Activated CD4-positive, CD25-positive, alpha-beta regulatory T cell treated with anti-CD3 and anti-CD28 coated beads, Interleukin-2, amount 50 U/mL, for 72 hours (primary cell): ENCODE measurements at regions not wholly inside any gene's neighbourhood (a gene's known extent, or its start where the extent isn't known, plus 50 kb on each side); places are given as distances from the start of the nearest gene placed in this dataset.

ENCODE experiments used
- DNase-seq: peaks from one replicate; pipeline ENCODE4 v3.0.0; 2021

DNA sequence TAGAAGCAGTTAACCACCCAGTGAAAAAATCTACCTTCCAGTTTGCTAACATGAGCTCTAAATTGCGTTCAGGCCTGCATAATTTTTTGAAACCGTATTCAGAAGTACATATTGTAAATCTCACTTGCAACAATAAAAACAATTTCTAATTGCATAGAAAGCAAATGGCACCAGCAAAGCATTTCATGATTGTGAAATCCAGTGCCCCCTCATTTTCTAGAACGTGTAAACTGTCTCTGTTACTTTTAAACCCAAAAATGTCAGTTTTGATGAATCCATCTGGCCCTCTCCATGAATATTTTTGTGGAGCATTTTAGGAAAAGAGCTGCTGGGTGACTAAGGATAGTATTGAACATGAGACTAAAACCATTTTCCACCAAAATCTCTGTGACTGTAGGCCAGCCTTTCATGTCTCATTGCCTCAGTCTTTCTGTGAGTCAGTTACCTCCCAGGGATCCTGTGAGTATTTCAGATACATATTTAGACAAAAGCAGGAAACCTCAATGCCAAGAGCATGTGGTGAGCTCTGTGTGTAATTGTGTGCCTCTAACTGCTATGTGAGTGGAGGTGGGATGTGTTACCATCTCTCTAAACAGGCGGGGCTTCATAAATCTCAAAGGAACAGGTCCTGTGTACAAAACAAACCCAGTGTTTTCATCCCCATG, 477.8 kb upstream of the DCC start:
- DNase-seq = no peak

DNA sequence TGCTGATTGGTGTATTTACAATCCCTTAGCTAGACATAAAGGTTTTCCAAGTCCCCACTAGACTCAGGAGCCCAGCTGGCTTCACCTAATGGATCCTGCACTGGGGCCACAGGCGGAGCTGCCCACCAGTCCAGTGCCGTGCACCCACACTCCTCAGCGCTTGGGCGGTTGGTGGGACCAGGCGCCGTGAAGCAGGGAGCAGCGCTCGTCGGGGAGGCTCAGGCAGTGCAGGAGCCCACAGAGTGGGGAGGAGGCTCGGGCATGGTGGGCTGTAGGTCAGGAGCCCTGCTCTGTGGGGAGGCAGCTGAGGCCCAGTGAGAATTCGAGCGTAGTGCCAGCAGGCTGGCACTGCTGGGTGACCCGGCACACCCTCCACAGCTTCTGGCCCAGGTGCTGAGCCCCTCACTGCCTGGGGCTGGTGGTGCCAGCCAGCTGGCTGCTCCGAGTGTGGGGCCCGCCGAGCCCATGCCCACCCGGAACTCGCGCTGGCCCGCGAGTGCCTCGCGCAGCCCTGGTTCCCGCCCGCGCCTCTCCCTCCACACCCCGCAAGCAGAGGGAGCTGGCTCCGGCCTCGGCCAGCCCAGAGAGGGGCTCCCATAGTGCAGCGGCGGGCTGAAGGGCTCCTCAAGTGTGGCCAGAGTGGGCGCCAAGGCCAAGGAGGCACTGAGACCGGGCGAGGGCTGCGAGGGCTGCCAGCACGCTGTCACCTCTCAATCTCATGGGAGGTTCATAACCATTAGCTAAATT, 475.6 kb upstream of the DCC start:
- no peak for DNase-seq

DNA sequence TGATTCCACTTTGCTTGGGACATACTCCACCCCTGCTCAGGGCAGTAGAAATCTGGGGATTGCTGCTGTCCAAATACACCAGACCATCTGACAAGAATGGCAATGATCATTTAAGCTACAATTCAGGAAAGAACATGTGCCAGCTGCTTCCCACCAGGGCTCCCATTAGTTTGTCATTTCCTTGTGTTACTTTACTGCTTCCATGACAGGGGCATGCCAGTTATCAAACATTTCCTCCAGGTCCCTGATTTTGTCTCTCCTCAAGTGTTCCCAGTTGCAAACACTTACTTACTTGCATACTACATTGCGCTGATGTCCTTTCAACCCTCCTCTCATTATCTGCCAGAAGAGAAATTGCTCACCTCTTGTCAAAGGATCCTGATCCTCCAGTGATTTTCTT, 474.5 kb upstream of the DCC start:
- DNase-seq = no peak

DNA sequence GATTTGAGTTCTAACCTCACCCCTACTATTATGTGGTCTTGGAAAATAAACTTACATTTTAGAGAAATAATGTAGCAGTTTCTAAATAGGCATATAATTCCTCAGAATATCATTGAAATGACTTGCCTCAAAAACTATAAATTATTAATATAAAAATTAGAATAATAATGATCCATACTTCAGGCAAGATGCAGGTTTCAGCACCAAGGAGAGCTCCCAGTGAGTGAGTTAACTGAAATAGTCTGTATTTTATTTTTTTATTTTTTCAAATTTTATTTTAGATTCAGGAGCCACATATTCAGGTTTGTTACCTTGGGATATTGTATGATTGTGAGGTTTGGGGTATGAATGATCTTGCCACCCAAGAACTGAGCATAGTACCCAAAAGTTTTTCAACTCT, 472.2 kb upstream of the DCC start:
- DNase-seq = no peak

DNA sequence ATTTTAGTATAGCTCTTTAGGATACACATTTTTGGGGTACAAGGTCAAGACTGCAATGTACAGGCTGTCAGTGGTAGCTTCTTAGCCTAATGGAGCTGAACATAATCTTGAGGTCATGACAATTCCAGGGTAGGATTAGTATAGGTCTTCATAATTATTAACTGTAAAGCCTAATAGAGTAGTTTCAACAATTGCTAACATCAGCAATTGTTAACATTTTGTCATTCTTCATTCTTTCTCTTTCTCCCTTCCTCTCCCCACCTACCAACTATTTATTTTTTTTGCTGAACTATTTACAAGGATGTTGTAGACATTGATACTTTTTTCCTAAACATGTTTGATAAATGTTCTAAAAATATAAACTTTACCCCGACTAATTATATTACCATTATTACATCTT, 461.3 kb upstream of the DCC start:
- DNase-seq = no peak

DNA sequence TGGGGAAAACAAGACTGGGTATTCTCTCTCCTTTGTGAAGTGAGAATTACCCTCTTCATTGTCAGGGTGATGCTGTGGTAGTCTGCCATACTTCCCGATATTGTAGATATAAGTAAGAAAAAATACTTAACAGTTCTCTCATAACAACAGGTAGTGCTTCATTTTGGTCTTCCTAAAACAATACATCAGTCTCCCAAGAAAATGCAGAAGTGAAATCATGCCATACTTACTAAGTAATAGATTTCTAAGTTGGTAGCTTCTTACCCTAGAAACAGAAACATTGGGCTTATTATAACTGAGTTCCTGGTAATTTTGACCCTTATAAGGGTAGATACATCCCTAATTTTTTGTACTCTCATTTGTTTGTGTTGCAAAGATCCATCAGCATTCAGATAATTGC, 460.7 kb upstream of the DCC start:
- DNase-seq = no peak

DNA sequence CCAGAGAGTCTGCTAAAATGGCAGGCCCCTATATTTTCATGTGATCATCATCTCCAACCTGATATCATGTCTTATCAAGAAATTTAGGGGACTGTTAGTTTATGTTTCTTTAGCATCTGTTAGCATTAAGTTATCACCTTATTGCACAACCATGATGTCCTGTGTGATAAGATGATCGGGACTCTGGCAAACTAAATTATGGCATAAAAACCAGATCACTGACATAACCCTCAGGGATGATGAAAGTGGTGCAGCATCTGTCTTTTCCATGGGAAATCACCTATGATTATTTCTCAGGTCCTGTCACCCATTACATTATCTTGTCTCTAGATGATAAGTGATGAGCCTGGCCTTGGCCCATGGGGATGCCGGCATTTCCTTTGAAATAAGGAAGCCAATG, 458.6 kb upstream of the DCC start:
- DNase-seq = no peak

DNA sequence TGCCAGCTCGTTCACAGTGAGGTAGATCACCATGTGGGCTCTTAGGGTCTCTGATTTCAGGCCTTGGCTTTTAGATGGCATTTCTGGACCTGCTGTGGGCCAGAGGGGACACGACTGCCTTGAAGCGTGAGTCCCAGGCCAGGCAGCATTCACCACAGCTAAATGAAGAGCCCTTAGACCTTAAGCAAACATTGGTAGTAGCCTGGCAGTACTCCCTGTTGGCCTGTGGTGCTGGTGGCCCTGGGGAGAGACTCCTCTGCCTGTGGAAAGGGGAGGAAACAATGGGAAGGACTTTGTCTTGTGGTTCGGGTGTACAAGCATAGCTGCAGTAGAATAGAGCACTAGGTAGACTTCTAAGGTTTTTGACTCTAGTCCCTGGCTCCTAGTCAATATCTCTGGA, 456.0 kb upstream of the DCC start:
- no peak for DNase-seq

DNA sequence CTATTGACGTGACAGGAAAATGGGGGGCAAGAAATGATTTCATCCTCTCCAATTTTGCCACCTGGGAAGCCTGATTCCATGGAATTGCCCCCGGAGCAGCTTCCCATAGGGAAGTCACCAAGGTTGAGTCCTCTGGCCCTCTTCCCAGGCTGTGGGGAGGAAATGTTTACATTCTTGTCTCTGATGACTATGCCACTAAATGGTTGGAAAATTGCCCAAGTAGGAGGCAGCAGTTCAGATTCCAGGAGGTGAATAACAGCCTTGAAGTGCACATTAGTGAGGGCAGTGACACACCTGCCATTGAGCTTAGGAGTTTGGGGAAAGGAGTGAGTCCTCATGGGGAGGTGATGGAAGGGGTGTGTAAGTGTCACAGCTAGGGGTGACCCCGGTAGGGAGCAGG, 449.2 kb upstream of the DCC start:
- DNase-seq = no peak

DNA sequence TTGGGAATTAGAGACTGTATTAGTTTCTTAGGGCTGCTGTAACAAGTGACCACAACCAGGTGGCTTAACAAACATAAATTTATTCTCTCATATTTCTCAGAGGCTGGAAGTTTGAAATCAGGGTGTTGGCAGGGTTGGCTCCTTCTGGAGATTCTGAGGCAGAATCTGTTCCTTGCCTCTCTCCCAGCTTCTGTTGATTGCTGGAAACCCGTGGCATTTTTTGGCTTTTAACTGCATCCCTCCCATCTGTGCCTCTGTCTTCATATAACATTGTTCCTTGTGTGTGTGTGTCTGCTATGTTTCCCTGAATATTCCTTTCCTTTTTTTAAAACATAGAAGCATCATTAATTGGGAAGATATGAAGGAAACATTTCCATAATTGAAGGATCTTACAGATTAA, 448.1 kb upstream of the DCC start:
- no peak for DNase-seq

DNA sequence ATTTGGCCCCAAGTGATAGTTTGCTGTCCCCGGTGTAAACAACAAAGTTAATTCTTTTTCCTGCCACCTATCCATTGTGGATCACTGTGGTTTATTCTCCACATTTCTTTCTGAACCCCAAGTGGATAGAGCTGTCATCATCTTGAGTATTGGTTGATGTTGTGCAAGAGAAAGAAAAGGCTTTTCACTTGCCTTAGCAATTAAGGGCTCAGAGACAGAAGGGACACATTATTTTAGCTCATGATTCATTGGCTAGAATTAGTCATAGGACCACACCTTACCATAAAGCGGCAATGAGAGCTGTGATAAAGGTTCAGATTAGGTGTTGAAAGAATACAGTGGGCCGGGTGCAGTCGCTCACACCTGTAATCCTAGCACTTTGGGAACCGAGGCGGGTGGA, 442.1 kb upstream of the DCC start:
- no peak for DNase-seq

DNA sequence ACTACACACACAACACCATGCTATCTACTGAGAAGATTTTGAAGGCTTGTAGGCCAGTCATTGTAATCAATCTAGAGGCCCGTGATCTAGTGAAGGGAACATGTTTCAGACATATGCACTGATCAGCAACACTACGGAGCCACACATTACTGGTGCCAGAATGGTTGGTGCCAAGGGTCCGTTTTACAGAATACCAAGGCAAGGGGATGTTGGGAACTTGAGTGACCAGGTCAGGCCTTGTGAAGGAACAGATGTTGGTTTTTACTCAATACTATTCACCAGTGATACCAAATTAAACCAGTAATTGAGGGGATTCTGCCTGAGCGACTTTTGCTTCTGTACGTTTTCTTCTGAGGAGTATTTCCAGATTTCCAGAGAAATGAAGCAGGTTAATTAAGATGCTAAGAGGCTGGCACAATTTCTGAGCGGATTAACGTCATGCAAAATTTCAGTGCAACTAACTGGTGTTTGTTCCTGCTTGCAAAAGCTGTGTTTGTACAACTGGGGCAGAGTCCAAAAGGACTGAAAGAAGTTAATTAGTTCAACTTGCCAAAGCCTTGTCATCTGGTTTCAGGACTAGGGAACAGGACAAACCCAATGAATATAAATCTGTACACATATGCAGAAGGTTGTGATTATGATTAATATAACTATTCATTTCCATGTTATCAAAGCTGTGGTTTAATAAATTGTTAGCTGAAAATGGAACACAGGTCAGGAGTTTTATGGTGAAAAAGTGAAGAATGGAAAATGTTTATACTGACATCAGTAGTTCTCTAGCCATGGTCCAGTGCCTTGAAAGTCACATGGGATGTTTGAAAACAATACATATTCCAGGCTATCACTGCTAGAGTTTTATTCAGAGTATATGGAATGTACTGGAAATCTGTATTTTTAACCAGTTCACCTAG, 432.1 kb upstream of the DCC start:
- no peak for DNase-seq

DNA sequence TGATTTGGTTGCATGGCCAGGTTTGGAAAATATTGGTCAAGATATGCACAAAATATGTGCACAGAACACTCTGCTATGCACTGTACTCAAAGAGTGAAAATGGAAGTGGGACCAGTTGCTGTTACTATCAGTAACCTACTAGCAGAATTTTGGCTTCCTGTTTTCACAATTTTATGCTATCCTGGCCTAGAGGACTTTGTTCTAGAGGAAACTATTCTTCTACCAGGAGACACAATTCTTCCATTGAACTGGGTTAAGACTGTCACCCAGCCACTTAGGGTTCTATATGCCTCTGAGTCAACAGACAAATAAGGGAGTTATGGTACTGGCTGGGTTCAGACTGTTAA, 431.4 kb upstream of the DCC start:
- DNase-seq = no peak

DNA sequence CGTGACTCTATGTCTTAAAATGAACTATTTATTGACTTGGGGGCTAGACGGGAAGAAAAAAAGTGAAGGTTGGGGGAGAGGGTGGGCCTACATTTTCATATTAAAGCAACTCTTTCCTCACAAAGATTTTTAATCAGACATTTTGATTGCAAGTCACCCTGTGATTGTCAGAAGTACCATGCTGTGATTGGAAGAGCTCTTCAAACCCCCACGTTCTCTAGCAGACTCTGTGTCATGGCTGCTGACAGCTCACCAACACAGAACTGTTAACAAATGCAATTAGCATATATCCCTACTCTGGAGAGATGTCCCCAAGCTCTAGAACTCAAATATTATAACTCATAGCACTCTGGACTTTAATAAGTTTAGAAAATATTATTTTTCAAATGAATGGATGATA, 428.4 kb upstream of the DCC start:
- no peak for DNase-seq

DNA sequence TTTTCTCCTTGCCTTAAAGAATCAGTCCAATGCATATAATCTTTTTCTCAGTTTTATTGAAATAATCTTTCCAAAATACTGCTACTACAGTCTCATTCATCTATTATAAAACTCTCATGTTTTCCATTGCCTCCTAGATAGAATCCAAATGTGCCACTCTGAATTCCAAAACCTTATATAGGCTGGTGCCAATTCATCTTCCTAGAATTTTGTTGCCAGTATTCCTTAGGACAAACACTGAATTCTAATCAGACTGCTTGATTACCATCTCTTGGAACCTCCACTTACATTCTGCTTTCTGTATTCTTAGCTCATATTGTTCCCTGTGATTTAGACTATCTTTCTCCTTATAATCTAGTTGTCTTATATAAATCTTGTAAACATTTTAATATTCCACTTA, 427.6 kb upstream of the DCC start:
- no peak for DNase-seq

DNA sequence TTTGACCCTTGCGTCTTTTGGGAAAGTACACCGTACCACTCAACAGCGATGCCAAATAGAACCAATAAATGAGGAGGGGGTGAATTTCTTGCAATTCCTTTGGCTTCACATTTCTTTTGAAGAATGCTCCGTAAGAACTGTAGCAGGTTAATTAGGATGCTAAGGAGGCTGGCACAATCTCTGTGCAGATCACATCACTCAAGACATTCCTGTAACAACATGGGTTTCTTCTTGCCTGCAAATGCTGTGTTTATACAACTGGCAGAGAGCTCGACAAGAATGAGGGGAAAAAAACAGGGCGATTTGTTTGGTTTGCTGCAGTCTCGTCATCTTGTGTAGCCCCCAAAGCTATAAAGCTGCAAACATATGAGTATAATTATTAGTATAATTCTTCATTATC, 424.8 kb upstream of the DCC start:
- DNase-seq = no peak

DNA sequence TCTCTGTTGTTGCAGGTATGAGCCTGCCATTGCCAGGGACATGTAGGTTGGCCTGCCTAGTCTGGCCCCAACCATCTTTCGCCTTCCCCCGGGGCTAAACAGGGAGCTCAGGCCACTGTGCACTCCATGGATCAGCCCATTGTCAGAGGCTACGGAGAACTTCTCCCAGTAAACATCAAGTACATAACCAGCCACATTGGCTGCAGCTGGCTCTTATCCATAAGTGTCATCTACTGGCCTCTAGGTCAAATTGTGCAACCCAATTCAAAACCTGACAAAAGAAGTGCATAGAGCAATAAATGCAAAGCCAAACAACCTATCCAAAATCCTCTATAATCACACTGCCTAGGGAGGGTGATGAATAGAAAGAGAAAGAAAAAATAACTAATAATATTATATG, 418.1 kb upstream of the DCC start:
- DNase-seq = no peak

DNA sequence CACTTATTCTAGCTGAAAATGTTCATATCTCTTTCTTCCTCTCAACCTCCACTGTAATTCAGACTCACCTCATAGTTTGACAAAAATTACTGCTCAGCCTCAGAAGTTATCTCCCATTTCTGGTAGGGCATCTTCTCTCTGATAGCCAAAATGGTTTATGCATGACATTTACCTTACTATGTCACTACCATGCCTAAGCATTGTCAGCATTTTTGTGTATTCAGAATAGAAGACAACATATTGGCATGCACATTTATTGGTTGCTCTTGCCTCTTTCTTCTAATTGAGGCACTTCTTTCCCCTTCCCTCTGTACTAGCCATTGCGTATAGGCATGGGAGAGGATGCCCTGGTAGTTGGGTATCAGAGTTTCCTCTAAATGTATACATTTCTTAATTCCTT, 406.1 kb upstream of the DCC start:
- no peak for DNase-seq

DNA sequence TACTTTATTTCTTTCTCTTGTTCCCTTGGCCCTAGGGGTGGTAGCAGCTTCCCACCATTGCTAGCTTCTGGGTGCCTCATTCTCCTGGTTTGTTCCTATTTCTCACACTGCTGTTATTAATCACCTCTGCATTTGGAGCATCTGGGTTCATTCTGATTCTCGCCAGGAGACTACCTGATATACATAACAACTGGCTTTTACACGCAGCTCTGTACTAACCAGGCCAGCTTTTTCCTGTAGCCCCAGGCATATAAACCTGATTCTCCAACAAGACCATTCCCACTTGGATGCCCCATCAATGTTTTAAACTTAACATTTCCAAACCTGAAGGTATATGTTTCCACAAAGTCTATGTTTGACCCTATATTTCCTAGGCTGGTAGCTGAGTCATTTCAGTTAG, 403.9 kb upstream of the DCC start:
- DNase-seq = no peak

DNA sequence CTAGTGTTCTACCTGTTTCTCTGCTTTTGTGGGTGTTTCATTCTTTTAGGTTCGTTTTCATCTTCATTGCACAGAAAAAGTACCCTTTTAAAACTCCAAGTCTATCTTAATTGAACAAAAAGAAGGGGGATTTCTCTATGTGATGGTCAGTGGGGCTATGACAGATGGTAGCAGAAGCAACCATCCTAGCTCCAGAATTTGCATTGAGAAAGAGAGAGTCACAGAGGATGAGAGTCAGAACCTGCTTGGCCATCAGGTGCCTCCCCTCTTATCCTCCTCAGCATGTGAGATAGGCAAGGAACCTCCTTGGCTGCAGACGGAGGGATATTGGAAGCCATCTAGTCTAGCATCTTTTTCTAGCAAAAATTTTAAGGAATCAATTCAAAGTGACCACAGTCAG, 398.0 kb upstream of the DCC start:
- no peak for DNase-seq

DNA sequence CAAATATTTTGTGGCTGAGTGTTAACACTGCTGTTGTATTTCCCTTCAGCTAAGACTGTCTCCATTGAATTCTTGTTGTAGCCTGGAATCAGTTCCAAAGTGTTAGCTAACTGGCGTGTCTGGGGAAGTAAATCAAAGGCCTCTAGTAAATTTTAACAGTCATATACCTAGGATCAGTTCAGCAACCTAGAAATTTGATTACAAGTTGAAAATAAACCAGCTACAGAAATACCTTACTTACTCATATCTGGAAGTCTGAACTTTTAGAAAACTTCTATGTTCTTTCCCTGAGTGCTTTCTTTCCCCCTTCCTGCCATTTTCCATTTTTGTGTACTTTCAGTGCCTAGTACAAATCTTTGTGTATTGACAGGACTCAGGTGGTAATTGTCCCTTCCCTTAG, 396.7 kb upstream of the DCC start:
- no peak for DNase-seq

DNA sequence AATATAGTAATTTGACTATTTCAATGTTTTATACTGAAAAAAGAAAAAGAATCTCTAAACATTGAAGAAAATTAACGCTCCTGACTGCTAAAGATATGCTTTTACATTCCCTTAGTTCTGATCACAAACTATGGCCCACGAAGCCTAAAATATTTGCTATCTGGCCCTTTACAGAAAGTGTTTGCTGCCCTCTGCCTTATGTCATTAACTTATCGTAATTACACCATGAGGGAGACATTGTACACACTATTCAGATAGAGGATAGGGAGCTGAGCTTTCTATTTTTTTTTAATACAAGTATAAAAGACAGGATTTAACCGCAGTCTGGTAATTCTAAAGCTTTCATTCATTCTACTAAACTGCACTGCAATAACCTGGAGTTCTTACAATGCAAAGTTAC, 393.1 kb upstream of the DCC start:
- no peak for DNase-seq

DNA sequence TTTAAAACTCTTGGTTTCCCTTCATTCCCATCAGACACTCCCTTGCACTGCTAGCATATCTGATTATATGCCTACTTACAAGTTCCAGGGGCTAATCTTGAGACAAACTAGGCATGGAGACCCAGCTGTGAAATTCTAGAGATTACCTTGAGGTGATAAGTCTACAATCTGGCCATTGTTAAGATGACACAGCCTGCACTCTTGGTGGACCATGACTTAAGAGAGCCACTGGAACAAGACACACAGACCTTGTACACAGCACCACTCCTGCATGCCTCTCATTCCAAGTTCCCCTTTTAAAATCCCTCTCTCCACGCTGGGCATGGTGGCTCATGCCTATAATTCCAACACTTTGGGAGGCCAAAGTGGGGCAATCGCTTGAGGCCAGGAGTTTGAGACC, 387.2 kb upstream of the DCC start:
- no peak for DNase-seq

DNA sequence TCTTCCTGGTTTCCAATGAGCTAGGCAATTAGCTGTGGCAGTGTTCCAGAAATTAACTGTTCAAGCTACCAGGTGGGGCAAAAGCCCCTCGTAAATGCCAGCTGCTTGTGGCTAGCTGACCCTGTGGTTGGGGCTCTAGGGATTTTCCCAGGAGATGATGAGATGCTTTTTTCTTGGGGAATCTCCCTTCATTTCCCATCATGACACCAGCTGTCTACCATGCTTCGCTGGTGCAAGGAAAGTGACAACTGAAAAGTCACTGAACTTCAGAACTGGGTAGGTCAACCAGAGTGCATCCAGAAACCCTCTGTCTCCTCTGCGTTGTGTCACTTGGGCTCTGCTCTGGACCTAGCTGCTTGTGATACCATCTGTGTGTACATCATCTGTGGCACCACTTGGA, 386.5 kb upstream of the DCC start:
- no peak for DNase-seq
